ENCODE measurements at regions not wholly inside any gene's neighbourhood (a gene's known extent, or its start where the extent isn't known, plus 50 kb on each side); places are given as distances from the start of the nearest gene placed in this dataset.

- intact Hi-C loops (cut with DNase I): loop anchor here in 1 of 2 donors (10.0 kb wide), 1 partner anchor 78 kb away; no protein-coding TSS in a partner anchor
- WGBS, 3 donors: 92 to 96% (median 94%) methylated on average over 3 of the region's 3 CpGs
- no peaks in the 10 kb centered on the region for H3K27me3 ChIP-seq (ENCODE audit: insufficient read depth in 3 of 3, low read length in 2 of 3)
- peaks cover 30% of the 10 kb centered on the region for H3K4me1 ChIP-seq
- ATAC-seq: no peak
- no peaks in the 10 kb centered on the region for H3K36me3 ChIP-seq (ENCODE audit: insufficient read depth in 1 of 2, low read depth in 1 of 2)
- DNase-seq: no peak
- TF ChIP-seq, protein P1, sequence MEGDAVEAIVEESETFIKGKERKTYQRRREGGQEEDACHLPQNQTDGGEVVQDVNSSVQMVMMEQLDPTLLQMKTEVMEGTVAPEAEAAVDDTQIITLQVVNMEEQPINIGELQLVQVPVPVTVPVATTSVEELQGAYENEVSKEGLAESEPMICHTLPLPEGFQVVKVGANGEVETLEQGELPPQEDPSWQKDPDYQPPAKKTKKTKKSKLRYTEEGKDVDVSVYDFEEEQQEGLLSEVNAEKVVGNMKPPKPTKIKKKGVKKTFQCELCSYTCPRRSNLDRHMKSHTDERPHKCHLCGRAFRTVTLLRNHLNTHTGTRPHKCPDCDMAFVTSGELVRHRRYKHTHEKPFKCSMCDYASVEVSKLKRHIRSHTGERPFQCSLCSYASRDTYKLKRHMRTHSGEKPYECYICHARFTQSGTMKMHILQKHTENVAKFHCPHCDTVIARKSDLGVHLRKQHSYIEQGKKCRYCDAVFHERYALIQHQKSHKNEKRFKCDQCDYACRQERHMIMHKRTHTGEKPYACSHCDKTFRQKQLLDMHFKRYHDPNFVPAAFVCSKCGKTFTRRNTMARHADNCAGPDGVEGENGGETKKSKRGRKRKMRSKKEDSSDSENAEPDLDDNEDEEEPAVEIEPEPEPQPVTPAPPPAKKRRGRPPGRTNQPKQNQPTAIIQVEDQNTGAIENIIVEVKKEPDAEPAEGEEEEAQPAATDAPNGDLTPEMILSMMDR (IDR thresholded peaks at IDR 0.05): no peak
- no peak overlapping the region for H3K27ac ChIP-seq
- peaks cover 14% of the 10 kb centered on the region for H3K9me3 ChIP-seq
- H3K4me3 ChIP-seq: no peak overlapping the region
These were observed 172.8 kb upstream of the PITX1 start for GRCh38 chr5:135206862-135207261.

DNA sequence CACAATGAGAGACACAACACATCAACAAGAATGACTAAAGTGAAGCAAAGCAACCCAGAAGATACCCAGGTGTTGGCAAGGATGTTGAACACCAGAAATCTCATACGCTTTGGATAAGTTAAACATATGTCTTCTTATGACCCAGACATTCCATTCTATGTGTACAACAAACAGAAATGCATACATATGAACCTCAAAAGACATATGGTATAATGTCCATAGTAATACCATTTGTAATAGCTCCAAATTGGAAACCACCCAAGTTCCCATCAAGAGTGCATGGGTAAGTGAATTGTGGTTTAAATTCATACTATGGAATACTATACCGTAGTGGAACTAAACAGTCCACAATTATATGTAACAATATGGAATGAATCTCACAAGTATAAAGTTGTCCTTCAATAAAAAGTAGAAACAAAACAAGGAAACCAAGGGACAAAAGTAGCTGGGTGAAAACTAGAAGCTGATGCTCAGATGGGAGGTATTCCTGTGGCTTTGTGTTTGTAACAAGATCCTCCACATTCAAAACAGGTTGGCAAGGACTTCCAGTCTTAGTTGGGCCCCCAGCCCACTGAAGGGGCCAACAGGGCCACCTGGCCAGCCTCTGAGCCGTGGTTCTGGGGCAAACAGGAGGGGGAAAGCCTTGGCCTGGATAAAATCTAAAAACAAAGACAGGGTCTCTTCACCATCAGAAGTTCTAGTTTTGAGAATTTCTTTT is 171.8 kb upstream of the PITX1 start:
- WGBS, 3 donors: 52 to 70% (median 56%) methylated on average over 3 of the region's 3 CpGs

DNA sequence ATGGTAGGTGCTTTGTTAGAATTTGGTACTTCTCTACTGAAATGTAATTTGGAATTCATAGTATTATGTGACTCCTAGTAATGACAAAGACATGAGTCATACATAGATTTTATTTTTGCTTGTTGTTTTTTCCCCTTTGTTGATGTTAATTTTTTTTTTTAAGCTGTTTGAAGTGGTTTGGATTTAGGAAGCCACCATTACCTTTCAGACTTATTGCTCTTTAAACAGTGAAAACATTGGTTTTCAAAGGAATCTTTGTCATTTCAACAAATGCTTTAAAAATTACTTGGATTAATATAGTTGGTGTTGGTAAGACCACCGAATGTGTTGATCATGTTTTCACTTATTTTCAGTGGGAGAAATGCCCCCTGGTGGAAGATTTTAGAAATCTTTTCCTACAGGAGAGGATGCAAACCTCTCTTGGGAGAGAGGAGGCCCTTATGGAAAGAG is 170.1 kb upstream of the PITX1 start:
- no peak overlapping the region for H3K27ac ChIP-seq
- intact Hi-C loops (cut with DNase I): loop anchor here in 1 of 2 donors (10.0 kb wide), 1 partner anchor 81 kb away; no protein-coding TSS in a partner anchor
- ATAC-seq (no peak), DNase-seq (no peak)
- 55 to 74% (median 66%) methylated on average over 1 of the region's 1 CpG for WGBS, 3 donors
- no peak overlapping the region for H3K4me3 ChIP-seq
- TF ChIP-seq, protein P1 (IDR thresholded peaks at IDR 0.05): no peak
- H3K27me3 ChIP-seq (ENCODE audit: insufficient read depth in 3 of 3, low read length in 2 of 3): no peaks in the 10 kb centered on the region
- H3K4me1 ChIP-seq: peaks cover 5% of the 10 kb centered on the region
- no peaks in the 10 kb centered on the region for H3K36me3 ChIP-seq (ENCODE audit: insufficient read depth in 1 of 2, low read depth in 1 of 2)
- peaks cover 14% of the 10 kb centered on the region for H3K9me3 ChIP-seq

More for the DNA sequence above, 171.8 kb upstream of the PITX1 start:
- Histone ChIP-seq H3K27me3 (ENCODE audit: insufficient read depth in 3 of 3, low read length in 2 of 3) (no peaks in the 10 kb centered on the region), H3K27ac (peak overlapping the region; percentile 26), H3K36me3 (ENCODE audit: insufficient read depth in 1 of 2, low read depth in 1 of 2) (no peaks in the 10 kb centered on the region), H3K4me3 (no peak overlapping the region), H3K4me1 (peaks cover 21% of the 10 kb centered on the region), H3K9me3 (peaks cover 14% of the 10 kb centered on the region)
- no peak for DNase-seq
- TF ChIP-seq, protein P1 (IDR thresholded peaks at IDR 0.05): no peak
- intact Hi-C loops (cut with DNase I): loop anchor here in 1 of 2 donors (10.0 kb wide), 1 partner anchor 79 kb away; no protein-coding TSS in a partner anchor
- ATAC-seq: no peak

GRCh38 chr5:135203593-135204036 is 169.6 kb upstream of the PITX1 start:
- Histone ChIP-seq H3K4me1 (no peaks in the 10 kb centered on the region), H3K27me3 (ENCODE audit: insufficient read depth in 3 of 3, low read length in 2 of 3) (no peaks in the 10 kb centered on the region), H3K9me3 (peaks cover 14% of the 10 kb centered on the region), H3K4me3 (no peak overlapping the region), H3K36me3 (ENCODE audit: insufficient read depth in 1 of 2, low read depth in 1 of 2) (no peaks in the 10 kb centered on the region), H3K27ac (no peak overlapping the region)
- intact Hi-C loops (cut with DNase I): loop anchor here in 1 of 2 donors (10.0 kb wide), 1 partner anchor 81 kb away; no protein-coding TSS in a partner anchor
- ATAC-seq (no peak), DNase-seq (no peak)
- 73 to 93% (median 86%) methylated on average over 4 of the region's 4 CpGs for WGBS, 3 donors
- TF ChIP-seq, protein P1 (IDR thresholded peaks at IDR 0.05): peak; percentile 33

Data from psoas muscle (tissue), 7 donors.